GM12878 (cell line): ENCODE measurements at regions not wholly inside any gene's neighbourhood (a gene's known extent, or its start where the extent isn't known, plus 50 kb on each side); places are given as distances from the start of the nearest gene placed in this dataset.
A peak's percentile ranks its signal among the peaks of the same experiment; 100 is the strongest.

Experiments used
- ATAC-seq: fragments of 200-7000 bp; cut with Tn5 transposase; 3 replicates; pipeline ENCODE4 v1.9.1; 2020; ENCODE audit warnings: mild to moderate bottlenecking, moderate library complexity
- BruUV-seq: library from RNA; stranded (reverse); fragments of 400-500 nt; replicated peaks from 2 replicates; lab custom pipeline; 2021; lab: Mats Ljungman, UMichigan
- CTCF ChIA-PET: fragments of 300-600 bp; sonication (Branson Sonifier 250); formaldehyde crosslinking; extraction: SDS; loops from one replicate; lab custom pipeline; 2021; ENCODE audit warnings: inconsistent platforms; lab: Yijun Ruan, JAX
- POLR2A ChIA-PET: fragments of 350-600 bp; formaldehyde crosslinking; extraction: SDS; loops from one replicate; lab custom pipeline; 2021; ENCODE audit warnings: inconsistent platforms; lab: Charles Lee
- RAD21 ChIA-PET: fragments of 300-600 bp; sonication (Branson Sonifier 250); formaldehyde crosslinking; loops from one replicate; lab custom pipeline; 2023; ENCODE audit warnings: antibody characterized with exemption; ENCODE audit not compliant: unreplicated experiment; lab: Charles Lee
- SMC1A ChIA-PET: fragments of 300-600 bp; sonication (Branson Sonifier 250); formaldehyde crosslinking; loops from one replicate; lab custom pipeline; 2023; ENCODE audit not compliant: unreplicated experiment, uncharacterized antibody; lab: Charles Lee
- DNase-seq: peaks from one replicate; pipeline ENCODE4 v3.0.0-alpha.2; 2011; ENCODE audit warnings: low read depth, low spot score
- FAIRE-seq: peaks from 3 replicates; lab custom pipeline; 2011; peaks lifted over from hg19 to GRCh38; lab: Jason Lieb, UNC
- H2AFZ ChIP-seq: 2 replicates; pipeline ENCODE4 v1.6.0; 2011; ENCODE audit warnings: low read depth, low read length, control low read depth; ENCODE audit not compliant: control insufficient read depth
- H3K27ac ChIP-seq: 2 replicates; pipeline ENCODE4 v1.5.1; 2011; ENCODE audit warnings: control low read depth; ENCODE audit not compliant: control insufficient read depth, insufficient read depth
- H3K27me3 ChIP-seq, 2 experiments: replicated peaks in 1 of 2; 2 replicates each; pipeline versions ENCODE4 v1.6.0 to v1.6.1; 2011; ENCODE audit warnings: low read length in 1 of 2; ENCODE audit not compliant: control insufficient read depth in 2 of 2, insufficient read depth in 2 of 2
- H3K36me3 ChIP-seq, 2 experiments: 2 replicates each; pipeline ENCODE4 v1.5.1; 2011; ENCODE audit warnings: low read length in 1 of 2; ENCODE audit not compliant: control insufficient read depth in 2 of 2, insufficient read depth in 2 of 2
- H3K4me1 ChIP-seq: 2 replicates; pipeline ENCODE4 v1.6.1; 2011; ENCODE audit warnings: mild to moderate bottlenecking, low read length, moderate library complexity, mixed read lengths; ENCODE audit not compliant: control insufficient read depth, insufficient read depth
- H3K4me2 ChIP-seq: 2 replicates; pipeline ENCODE4 v1.6.0; 2011; ENCODE audit warnings: control low read depth; ENCODE audit not compliant: control insufficient read depth, insufficient read depth
- H3K4me3 ChIP-seq: fragments of 200-600 bp; sonication (generic); 2 replicates; pipeline ENCODE4 v1.5.1; 2016
- H3K79me2 ChIP-seq: 2 replicates; pipeline ENCODE4 v1.6.0; 2011; ENCODE audit warnings: low read length; ENCODE audit not compliant: control insufficient read depth, insufficient read depth
- H3K9ac ChIP-seq: 2 replicates; pipeline ENCODE4 v1.8.0; 2011; ENCODE audit warnings: low read length, control low read depth, mixed read lengths; ENCODE audit not compliant: control insufficient read depth, insufficient read depth
- H3K9me3 ChIP-seq: replicated peaks from 3 replicates; pipeline ENCODE4 v1.5.1; 2011; ENCODE audit warnings: mild to moderate bottlenecking, low read length; ENCODE audit not compliant: control insufficient read depth, insufficient read depth
- H4K20me1 ChIP-seq: 2 replicates; pipeline ENCODE4 v1.6.0; 2011; ENCODE audit not compliant: control insufficient read depth, insufficient read depth
- EZH2 ChIP-seq: IDR thresholded peaks from 2 replicates; pipeline ENCODE4 v1.6.1; 2012; ENCODE audit warnings: low read depth, mild to moderate bottlenecking, control low read depth, inconsistent platforms, low read length, borderline replicate concordance; ENCODE audit not compliant: control insufficient read depth
- IKZF1 ChIP-seq: fragments of 450-650 bp; conservative IDR thresholded peaks from 2 replicates; pipeline ENCODE4 v1.6.1; 2017; ENCODE audit warnings: antibody characterized with exemption, mild to moderate bottlenecking
- KAT2A ChIP-seq: conservative IDR thresholded peaks from 2 replicates; pipeline ENCODE4 v1.6.1; 2011; ENCODE audit warnings: low read depth, low read length; ENCODE audit not compliant: control insufficient read depth
- ZNF384 ChIP-seq: IDR thresholded peaks from 2 replicates; pipeline ENCODE4 v1.6.1; 2012; ENCODE audit warnings: low read depth, mild to moderate bottlenecking, low read length, improper control_type of control experiment, borderline replicate concordance
- ZSCAN29 ChIP-seq: fragments of 450-650 bp; IDR thresholded peaks from 2 replicates; pipeline ENCODE4 v1.6.1; 2017; ENCODE audit warnings: mild to moderate bottlenecking, moderate library complexity
- WGBS: methylation state at CpG from one replicate; pipeline ENCODE4 v1.1.6; 2016; ENCODE audit warnings: low lambda C conversion rate; ENCODE audit not compliant: insufficient replicate concordance, insufficient coverage; ENCODE audit errors: missing lambda C conversion rate; 5-methylcytosine and 5-hydroxymethylcytosine counted together
- in situ Hi-C: fragments of 300-500 bp; cut with MboI; formaldehyde crosslinking; loops from 9 replicates; pipeline ENCODE4 v1.14.3; 2018; ENCODE audit warnings: mixed read lengths
- intact Hi-C: fragments of 100-400 bp; cut with micrococcal nuclease; formaldehyde crosslinking; loops from one replicate; pipeline ENCODE4 v1.14.2; 2022; ENCODE audit not compliant: unreplicated experiment
- TF ChIP-seq, protein P1 (sequence below), 3 experiments: IDR thresholded peaks in 2 of 3; conservative IDR thresholded peaks in 1 of 3; 2 replicates each; pipeline ENCODE4 v1.5.1; 2011; ENCODE audit warnings: low read depth in 3 of 3, low read length in 3 of 3, mild to moderate bottlenecking in 3 of 3, control low read depth in 2 of 3, moderate library complexity in 2 of 3, inconsistent platforms in 1 of 3, mixed read lengths in 1 of 3; ENCODE audit not compliant: control insufficient read depth in 2 of 3, insufficient read depth in 1 of 3; ENCODE audit errors: extremely low read depth in 1 of 3
- TF ChIP-seq, protein P2 (sequence below): IDR thresholded peaks from 2 replicates; pipeline ENCODE4 v1.6.1; 2011; ENCODE audit warnings: borderline replicate concordance, low read depth, mild to moderate bottlenecking, moderate library complexity, low read length; ENCODE audit not compliant: insufficient read depth, poor library complexity, severe bottlenecking
- TF ChIP-seq, protein P3 (sequence below): fragments of 450-650 bp; IDR thresholded peaks from 2 replicates; pipeline ENCODE4 v1.6.1; 2017; ENCODE audit warnings: low read depth, mild to moderate bottlenecking, moderate library complexity
- TF ChIP-seq, protein P4 (sequence below): IDR thresholded peaks from 2 replicates; pipeline ENCODE4 v1.6.1; 2012; ENCODE audit warnings: low read length, inconsistent platforms

DNA sequence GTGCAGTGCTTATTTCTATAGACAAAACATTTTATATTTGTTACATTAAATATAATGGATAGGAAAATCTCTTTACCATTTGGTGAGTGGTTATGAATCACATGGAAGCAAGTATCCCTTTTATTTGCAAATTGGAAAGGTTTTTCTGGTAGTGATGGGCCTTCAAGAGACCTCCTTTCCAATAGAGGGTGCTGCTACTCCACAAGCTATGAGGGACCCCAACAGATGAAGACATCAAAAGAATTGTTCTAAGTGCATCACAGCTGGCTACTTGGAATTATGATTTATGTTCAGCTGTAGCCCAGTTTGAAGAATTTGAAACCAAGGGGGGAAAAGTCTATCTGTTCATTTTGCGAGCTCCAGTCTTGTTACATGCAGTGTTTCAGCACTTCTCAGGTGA lies 493.7 kb upstream of the SGCD start:
- Histone ChIP-seq H3K9ac (no peak overlapping the region), H3K4me3 (no peak overlapping the region), H3K36me3 (no peaks in the 10 kb centered on the region), H3K27ac (no peak overlapping the region), H3K4me1 (no peaks in the 10 kb centered on the region), H2AFZ (no peak overlapping the region), H3K79me2 (no peaks in the 10 kb centered on the region)
- ATAC-seq (no peak), DNase-seq (no peak), FAIRE-seq (no peak)
- RAD21 ChIA-PET, result no interaction called here
- in situ Hi-C loops, result no loop called here
- 92% methylated on average over 1 of the region's 1 CpG for WGBS
- POLR2A ChIA-PET, result no interaction called here
- TF ChIP-seq, protein P1, sequence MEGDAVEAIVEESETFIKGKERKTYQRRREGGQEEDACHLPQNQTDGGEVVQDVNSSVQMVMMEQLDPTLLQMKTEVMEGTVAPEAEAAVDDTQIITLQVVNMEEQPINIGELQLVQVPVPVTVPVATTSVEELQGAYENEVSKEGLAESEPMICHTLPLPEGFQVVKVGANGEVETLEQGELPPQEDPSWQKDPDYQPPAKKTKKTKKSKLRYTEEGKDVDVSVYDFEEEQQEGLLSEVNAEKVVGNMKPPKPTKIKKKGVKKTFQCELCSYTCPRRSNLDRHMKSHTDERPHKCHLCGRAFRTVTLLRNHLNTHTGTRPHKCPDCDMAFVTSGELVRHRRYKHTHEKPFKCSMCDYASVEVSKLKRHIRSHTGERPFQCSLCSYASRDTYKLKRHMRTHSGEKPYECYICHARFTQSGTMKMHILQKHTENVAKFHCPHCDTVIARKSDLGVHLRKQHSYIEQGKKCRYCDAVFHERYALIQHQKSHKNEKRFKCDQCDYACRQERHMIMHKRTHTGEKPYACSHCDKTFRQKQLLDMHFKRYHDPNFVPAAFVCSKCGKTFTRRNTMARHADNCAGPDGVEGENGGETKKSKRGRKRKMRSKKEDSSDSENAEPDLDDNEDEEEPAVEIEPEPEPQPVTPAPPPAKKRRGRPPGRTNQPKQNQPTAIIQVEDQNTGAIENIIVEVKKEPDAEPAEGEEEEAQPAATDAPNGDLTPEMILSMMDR (IDR thresholded peaks at IDR 0.05 in 2 of 3, conservative IDR thresholded peaks at IDR 0.05 in 1 of 3; ENCODE audit: control insufficient read depth in 2 of 3, extremely low read depth in 1 of 3, insufficient read depth in 1 of 3, low read depth in 3 of 3, low read length in 3 of 3), result peak in 1 of 3 experiments; percentile 6; a peak in 1 of 6 replicates
- no peak for TF ChIP-seq KAT2A
- TF ChIP-seq, all 136 proteins: peak for 1
- no peaks in the 10 kb centered on the region for H3K9me3 ChIP-seq
- no peaks in the 10 kb centered on the region for H3K27me3 ChIP-seq
- H3K4me2 ChIP-seq, result no peak overlapping the region
- intact Hi-C loops, result no loop called here
- SMC1A ChIA-PET, result no interaction called here
- CTCF ChIA-PET, result no interaction called here
- no peaks in the 10 kb centered on the region for H4K20me1 ChIP-seq
- no TSS peak for BruUV-seq

DNA sequence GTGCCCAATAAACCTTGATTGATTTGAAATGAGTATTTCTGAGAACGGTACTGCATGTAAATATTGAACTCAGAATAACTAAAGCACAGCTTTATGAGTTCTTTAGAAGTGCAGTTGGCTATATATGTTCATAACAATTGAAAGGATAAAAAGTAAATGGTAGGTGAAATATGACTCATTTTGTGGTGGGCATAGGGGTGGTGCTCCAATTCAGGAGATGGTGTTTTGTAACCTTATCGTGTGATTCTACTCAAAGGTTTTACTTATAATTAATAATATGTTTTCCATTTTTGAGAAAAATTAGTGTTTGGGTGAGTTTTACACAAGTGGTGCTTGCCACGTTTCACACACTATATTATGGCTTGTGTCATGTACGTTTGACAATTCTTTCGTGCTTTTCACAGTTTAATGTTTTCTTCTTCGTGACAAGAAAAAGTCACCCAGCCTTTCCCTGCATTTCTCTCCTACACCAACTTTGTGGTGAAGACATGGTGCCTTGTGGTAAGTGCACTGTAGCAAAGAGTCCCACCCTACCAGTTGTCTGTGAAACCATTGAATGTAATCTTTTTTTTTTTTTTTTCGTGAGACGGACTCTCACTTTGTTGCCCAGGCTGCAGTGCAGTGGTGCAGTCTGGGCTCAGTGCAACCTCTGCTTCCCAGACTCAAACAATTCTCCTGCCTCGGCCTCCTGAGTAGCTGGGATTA lies 492.5 kb upstream of the SGCD start:
- in situ Hi-C loops, result no loop called here
- Histone ChIP-seq H3K9ac (no peak overlapping the region), H3K9me3 (no peaks in the 10 kb centered on the region), H2AFZ (no peak overlapping the region), H3K4me1 (no peaks in the 10 kb centered on the region), H3K4me2 (no peak overlapping the region), H3K27me3 (no peaks in the 10 kb centered on the region), H3K79me2 (no peaks in the 10 kb centered on the region), H3K4me3 (no peak overlapping the region), H4K20me1 (no peaks in the 10 kb centered on the region), H3K27ac (no peak overlapping the region), H3K36me3 (no peaks in the 10 kb centered on the region)
- intact Hi-C loops, result no loop called here
- WGBS, result 25% methylated on average over 9 of the region's 9 CpGs
- ChIA-PET CTCF (interaction anchor here (0.6 kb wide), 1 partner anchor 134 kb away, joined by 3 read pairs; no protein-coding TSS in a partner anchor), SMC1A (no interaction called here), RAD21 (no interaction called here), POLR2A (no interaction called here)
- ATAC-seq, result no peak
- FAIRE-seq, result no peak
- no peak for DNase-seq
- BruUV-seq, result no TSS peak
- TF ChIP-seq, protein P2, sequence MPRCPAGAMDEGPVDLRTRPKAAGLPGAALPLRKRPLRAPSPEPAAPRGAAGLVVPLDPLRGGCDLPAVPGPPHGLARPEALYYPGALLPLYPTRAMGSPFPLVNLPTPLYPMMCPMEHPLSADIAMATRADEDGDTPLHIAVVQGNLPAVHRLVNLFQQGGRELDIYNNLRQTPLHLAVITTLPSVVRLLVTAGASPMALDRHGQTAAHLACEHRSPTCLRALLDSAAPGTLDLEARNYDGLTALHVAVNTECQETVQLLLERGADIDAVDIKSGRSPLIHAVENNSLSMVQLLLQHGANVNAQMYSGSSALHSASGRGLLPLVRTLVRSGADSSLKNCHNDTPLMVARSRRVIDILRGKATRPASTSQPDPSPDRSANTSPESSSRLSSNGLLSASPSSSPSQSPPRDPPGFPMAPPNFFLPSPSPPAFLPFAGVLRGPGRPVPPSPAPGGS, result no peak
- TF ChIP-seq, protein P3, sequence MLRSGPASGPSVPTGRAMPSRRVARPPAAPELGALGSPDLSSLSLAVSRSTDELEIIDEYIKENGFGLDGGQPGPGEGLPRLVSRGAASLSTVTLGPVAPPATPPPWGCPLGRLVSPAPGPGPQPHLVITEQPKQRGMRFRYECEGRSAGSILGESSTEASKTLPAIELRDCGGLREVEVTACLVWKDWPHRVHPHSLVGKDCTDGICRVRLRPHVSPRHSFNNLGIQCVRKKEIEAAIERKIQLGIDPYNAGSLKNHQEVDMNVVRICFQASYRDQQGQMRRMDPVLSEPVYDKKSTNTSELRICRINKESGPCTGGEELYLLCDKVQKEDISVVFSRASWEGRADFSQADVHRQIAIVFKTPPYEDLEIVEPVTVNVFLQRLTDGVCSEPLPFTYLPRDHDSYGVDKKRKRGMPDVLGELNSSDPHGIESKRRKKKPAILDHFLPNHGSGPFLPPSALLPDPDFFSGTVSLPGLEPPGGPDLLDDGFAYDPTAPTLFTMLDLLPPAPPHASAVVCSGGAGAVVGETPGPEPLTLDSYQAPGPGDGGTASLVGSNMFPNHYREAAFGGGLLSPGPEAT, result no peak
- TF ChIP-seq, protein P4, sequence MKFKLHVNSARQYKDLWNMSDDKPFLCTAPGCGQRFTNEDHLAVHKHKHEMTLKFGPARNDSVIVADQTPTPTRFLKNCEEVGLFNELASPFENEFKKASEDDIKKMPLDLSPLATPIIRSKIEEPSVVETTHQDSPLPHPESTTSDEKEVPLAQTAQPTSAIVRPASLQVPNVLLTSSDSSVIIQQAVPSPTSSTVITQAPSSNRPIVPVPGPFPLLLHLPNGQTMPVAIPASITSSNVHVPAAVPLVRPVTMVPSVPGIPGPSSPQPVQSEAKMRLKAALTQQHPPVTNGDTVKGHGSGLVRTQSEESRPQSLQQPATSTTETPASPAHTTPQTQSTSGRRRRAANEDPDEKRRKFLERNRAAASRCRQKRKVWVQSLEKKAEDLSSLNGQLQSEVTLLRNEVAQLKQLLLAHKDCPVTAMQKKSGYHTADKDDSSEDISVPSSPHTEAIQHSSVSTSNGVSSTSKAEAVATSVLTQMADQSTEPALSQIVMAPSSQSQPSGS, result no peak
- TF ChIP-seq ZNF384, result no peak
- TF ChIP-seq ZSCAN29, result no peak
- no peak for TF ChIP-seq EZH2
- no peak for TF ChIP-seq IKZF1
